DOHH2 (cell line): ENCODE measurements at regions not wholly inside any gene's neighbourhood (a gene's known extent, or its start where the extent isn't known, plus 50 kb on each side); places are given as distances from the start of the nearest gene placed in this dataset.

Experiments
- EZH2phosphoT487 ChIP-seq: fragments of 200-600 bp; sonication (generic); IDR thresholded peaks from 2 replicates; pipeline ENCODE4 v1.6.1; 2017; ENCODE audit warnings: borderline replicate concordance, mild to moderate bottlenecking, antibody characterized with exemption, low read length, moderate library complexity, mixed read lengths
- TF ChIP-seq, protein P1 (sequence below): fragments of 200-600 bp; sonication (generic); IDR thresholded peaks from one replicate; pipeline ENCODE4 v1.5.1; 2014; ENCODE audit warnings: antibody characterized with exemption, mild to moderate bottlenecking, low read depth, low read length; ENCODE audit not compliant: poor library complexity, severe bottlenecking

DNA sequence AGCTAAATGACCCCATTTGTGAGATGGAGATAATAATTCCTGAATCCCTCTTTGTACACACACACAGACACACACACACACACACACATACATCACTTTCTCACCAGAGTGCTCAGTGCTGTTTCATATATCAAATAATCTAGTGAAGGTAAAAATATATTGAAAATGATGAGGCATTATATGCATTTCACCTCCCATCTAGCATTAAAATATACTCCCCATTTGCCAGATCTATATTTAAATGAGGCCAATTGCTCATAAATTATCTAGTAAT is 490.7 kb upstream of the FLRT2 start:
- TF ChIP-seq, protein P1, sequence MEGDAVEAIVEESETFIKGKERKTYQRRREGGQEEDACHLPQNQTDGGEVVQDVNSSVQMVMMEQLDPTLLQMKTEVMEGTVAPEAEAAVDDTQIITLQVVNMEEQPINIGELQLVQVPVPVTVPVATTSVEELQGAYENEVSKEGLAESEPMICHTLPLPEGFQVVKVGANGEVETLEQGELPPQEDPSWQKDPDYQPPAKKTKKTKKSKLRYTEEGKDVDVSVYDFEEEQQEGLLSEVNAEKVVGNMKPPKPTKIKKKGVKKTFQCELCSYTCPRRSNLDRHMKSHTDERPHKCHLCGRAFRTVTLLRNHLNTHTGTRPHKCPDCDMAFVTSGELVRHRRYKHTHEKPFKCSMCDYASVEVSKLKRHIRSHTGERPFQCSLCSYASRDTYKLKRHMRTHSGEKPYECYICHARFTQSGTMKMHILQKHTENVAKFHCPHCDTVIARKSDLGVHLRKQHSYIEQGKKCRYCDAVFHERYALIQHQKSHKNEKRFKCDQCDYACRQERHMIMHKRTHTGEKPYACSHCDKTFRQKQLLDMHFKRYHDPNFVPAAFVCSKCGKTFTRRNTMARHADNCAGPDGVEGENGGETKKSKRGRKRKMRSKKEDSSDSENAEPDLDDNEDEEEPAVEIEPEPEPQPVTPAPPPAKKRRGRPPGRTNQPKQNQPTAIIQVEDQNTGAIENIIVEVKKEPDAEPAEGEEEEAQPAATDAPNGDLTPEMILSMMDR: no peak
- no peak for TF ChIP-seq EZH2phosphoT487
